Breast epithelium (tissue), 4 donors: ENCODE measurements at regions not wholly inside any gene's neighbourhood (a gene's known extent, or its start where the extent isn't known, plus 50 kb on each side); places are given as distances from the start of the nearest gene placed in this dataset.
"Not testable (repeated sequence)": the region's sequence is repeated elsewhere in the genome, so short reads cannot be mapped to it uniquely, and the experiment has no call there.

Experiments used
- DNase-seq, 2 donors: peaks; one replicate each; pipeline ENCODE4 v3.0.0-alpha.2; 2019; ENCODE audit warnings: low spot score in 2 of 2
- H3K27ac ChIP-seq, 2 donors: fragments of 200-600 bp; sonication (generic) in 1 of 2; one replicate each; pipeline ENCODE4 v1.5.1; 2016 to 2019; ENCODE audit warnings: mild to moderate bottlenecking in 1 of 2
- H3K27me3 ChIP-seq, 2 donors: fragments of 200-600 bp; sonication (generic) in 1 of 2; one replicate each; pipeline versions ENCODE4 v1.5.1 to v1.6.0; 2017 to 2019; ENCODE audit warnings: control low read depth in 1 of 2, mild to moderate bottlenecking in 1 of 2
- H3K36me3 ChIP-seq: fragments of 200-600 bp; one replicate; pipeline ENCODE4 v1.5.1; 2019
- H3K4me1 ChIP-seq, 2 donors: fragments of 200-600 bp; sonication (generic); one replicate each; pipeline ENCODE4 v1.5.1; 2016 to 2019; ENCODE audit warnings: control low read depth in 1 of 2
- H3K4me3 ChIP-seq, 3 donors: fragments of 200-600 bp; sonication (generic); 1 replicate in 2 of 3; 2 replicates in 1 of 3; pipeline ENCODE4 v1.5.1; 2016 to 2019; ENCODE audit warnings: mild to moderate bottlenecking in 3 of 3, moderate library complexity in 2 of 3
- H3K9me3 ChIP-seq, 2 donors: fragments of 200-600 bp; sonication (generic) in 1 of 2; one replicate each; pipeline ENCODE4 v1.5.1; 2016 to 2019; ENCODE audit warnings: control low read depth in 1 of 2
- CTCF ChIP-seq, 3 donors: fragments of 450-650 bp; IDR thresholded peaks; one replicate each; pipeline ENCODE4 v1.5.1; 2016 to 2017; ENCODE audit warnings: antibody characterized with exemption in 3 of 3, mild to moderate bottlenecking in 3 of 3, moderate library complexity in 3 of 3
- POLR2A ChIP-seq: fragments of 450-650 bp; IDR thresholded peaks from one replicate; pipeline ENCODE4 v1.6.1; 2016; ENCODE audit warnings: antibody characterized with exemption, mild to moderate bottlenecking, moderate library complexity
- POLR2AphosphoS5 ChIP-seq, 3 donors: sonication (generic); formaldehyde crosslinking; IDR thresholded peaks; one replicate each; pipeline ENCODE4 v1.6.1; 2017; ENCODE audit warnings: antibody characterized with exemption in 3 of 3
- intact Hi-C: fragments of 100-400 bp; cut with DNase I; formaldehyde crosslinking; loops from one replicate; pipeline ENCODE4 v1.15.1; 2023; ENCODE audit warnings: low total_unique reads

- intact Hi-C loops, result no loop called here
- Histone ChIP-seq H3K9me3 (peaks cover 0 to 6% of the 10 kb centered on the region in 2 donors), H3K4me1 (no peaks in the 10 kb centered on the region), H3K27me3 (no peaks in the 10 kb centered on the region), H3K36me3 (no peaks in the 10 kb centered on the region), H3K4me3 (no peak overlapping the region), H3K27ac (no peak overlapping the region)
- TF ChIP-seq POLR2AphosphoS5 (IDR thresholded peaks at IDR 0.05), result no peak
- no peak for TF ChIP-seq POLR2A
- no peak for TF ChIP-seq CTCF (IDR thresholded peaks at IDR 0.05)
- no peak for DNase-seq
Observed at GRCh38 chr3:15877813-15878212, 80.0 kb upstream of the ANKRD28 start.

GRCh38 chr3:15879787-15880186 is 82.0 kb upstream of the ANKRD28 start:
- H3K9me3 ChIP-seq, H3K4me1 ChIP-seq, H3K36me3 ChIP-seq, H3K4me3 ChIP-seq, intact Hi-C loops, H3K27me3 ChIP-seq, H3K27ac ChIP-seq, DNase-seq: not testable (repeated sequence)

- intact Hi-C loops, result no loop called here
- TF ChIP-seq CTCF (IDR thresholded peaks at IDR 0.05), result no peak
- no peak for TF ChIP-seq POLR2AphosphoS5 (IDR thresholded peaks at IDR 0.05)
- no peak for TF ChIP-seq POLR2A
- H3K4me1 ChIP-seq, result no peaks in the 10 kb centered on the region
Observed at GRCh38 chr3:15882577-15882976, 84.8 kb upstream of the ANKRD28 start.

GRCh38 chr3:15884132-15884531 is 86.4 kb upstream of the ANKRD28 start:
- DNase-seq, result no peak
- H3K27me3 ChIP-seq, result no peaks in the 10 kb centered on the region
- H3K4me1 ChIP-seq, result no peaks in the 10 kb centered on the region
- TF ChIP-seq POLR2AphosphoS5 (IDR thresholded peaks at IDR 0.05), result no peak
- TF ChIP-seq POLR2A, result no peak
- no peak overlapping the region for H3K27ac ChIP-seq
- H3K4me3 ChIP-seq, result no peak overlapping the region
- intact Hi-C loops, result no loop called here
- H3K9me3 ChIP-seq, result no peaks in the 10 kb centered on the region
- H3K36me3 ChIP-seq, result no peaks in the 10 kb centered on the region

More at GRCh38 chr3:15882577-15882976, 84.8 kb upstream of the ANKRD28 start:
- Histone ChIP-seq H3K27me3 (no peaks in the 10 kb centered on the region), H3K4me3 (no peak overlapping the region), H3K9me3 (peaks cover 0 to 4% of the 10 kb centered on the region in 2 donors), H3K36me3 (no peaks in the 10 kb centered on the region), H3K27ac (no peak overlapping the region)
- DNase-seq, result no peak

DNA sequence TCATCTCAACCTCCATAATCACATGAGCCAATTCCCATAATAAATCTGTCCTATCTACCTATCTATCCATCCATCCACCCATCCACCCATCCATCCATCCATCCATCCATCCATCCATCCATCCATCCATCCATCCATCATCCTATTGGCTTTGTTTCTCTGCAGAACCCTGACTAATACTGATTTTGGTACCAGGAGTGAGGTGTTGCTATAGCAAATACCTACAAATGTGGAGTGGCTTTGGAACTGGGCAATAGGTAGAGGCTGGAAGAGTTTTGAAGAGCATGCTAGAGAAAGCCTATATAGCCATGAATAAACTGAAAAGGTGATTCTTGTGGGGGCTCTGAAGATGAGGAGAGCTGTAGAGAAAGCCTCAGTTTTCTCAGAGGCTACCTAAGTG is 88.7 kb upstream of the ANKRD28 start:
- no peak overlapping the region for H3K27ac ChIP-seq
- no peaks in the 10 kb centered on the region for H3K9me3 ChIP-seq
- intact Hi-C loops, result no loop called here
- H3K4me1 ChIP-seq, result no peaks in the 10 kb centered on the region
- no peaks in the 10 kb centered on the region for H3K27me3 ChIP-seq
- DNase-seq, result no peak
- H3K4me3 ChIP-seq, result no peak overlapping the region
- no peaks in the 10 kb centered on the region for H3K36me3 ChIP-seq
- no peak for TF ChIP-seq CTCF (IDR thresholded peaks at IDR 0.05)
- TF ChIP-seq POLR2AphosphoS5 (IDR thresholded peaks at IDR 0.05), result no peak
- no peak for TF ChIP-seq POLR2A

- DNase-seq, result no peak
- Histone ChIP-seq H3K9me3 (no peaks in the 10 kb centered on the region), H3K4me1 (no peaks in the 10 kb centered on the region), H3K4me3 (no peak overlapping the region), H3K36me3 (no peaks in the 10 kb centered on the region), H3K27me3 (no peaks in the 10 kb centered on the region), H3K27ac (no peak overlapping the region)
- no peak for TF ChIP-seq POLR2AphosphoS5 (IDR thresholded peaks at IDR 0.05)
- TF ChIP-seq POLR2A, result no peak
- no peak for TF ChIP-seq CTCF (IDR thresholded peaks at IDR 0.05)
- intact Hi-C loops, result no loop called here
Observed at GRCh38 chr3:15887261-15887660, 89.5 kb upstream of the ANKRD28 start.
